ENCODE measurements at regions not wholly inside any gene's neighbourhood (a gene's known extent, or its start where the extent isn't known, plus 50 kb on each side); places are given as distances from the start of the nearest gene placed in this dataset.

- peak; percentile 5 to 51 (median 25) for DNase-seq
Measured at GRCh38 chr4:107153228-107153627, 117.1 kb upstream of the DKK2 start.

- no peak for DNase-seq
Measured at GRCh38 chr4:107151173-107151572, 115.1 kb upstream of the DKK2 start.

GRCh38 chr4:107148904-107149303 is 112.8 kb upstream of the DKK2 start:
- no peak for DNase-seq

- DNase-seq, result no peak
Measured at GRCh38 chr4:107147873-107148272, 111.8 kb upstream of the DKK2 start.

DNA sequence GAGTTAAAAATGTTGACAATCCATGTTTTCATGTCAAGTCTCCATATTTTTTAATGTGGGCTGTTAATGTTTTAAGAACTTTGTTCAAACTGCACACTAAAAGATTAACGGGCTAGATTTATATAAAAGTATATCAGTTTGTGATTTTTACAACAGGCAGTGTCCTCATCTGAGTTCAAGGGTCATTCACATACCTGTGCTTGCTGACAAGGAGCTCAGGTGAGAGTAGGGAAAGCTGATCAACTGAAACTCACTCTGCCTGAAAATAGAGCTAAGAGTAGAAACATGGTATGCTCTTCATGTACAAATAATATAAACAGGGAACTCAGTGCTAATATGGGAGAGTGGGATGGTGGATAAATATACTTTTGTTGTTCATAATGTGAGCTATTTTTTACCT is 102.3 kb upstream of the DKK2 start:
- no peak for DNase-seq

DNA sequence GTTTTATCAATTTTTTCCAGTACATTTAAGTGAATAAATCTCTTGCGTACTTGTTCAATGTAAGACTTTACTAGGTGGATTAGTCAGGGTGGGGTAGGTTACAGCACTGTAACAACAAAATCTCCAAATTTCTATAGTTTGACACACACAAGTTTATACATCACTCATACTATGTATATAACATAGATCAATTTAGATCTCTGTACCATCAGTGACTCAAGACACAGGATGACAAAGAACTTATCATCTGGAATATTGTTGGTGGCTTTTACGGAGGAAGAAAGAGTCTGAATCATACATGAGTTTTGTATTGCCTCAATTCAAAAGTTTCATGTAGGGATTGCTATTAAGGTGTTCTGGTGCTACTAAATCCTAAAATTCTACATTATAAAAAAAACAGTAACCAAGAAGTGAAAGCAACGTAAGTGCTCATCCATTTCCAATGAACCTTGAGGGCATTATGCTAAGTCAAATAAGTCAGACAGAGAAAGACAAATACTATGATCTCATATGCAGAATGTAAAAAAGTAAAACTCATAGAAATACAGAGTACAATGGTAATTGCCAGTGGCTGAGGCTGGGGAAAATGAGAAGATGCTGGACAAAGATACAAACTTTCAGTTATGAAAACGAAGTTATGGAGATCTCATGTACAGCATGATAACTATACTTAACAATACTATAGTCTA is 98.0 kb upstream of the DKK2 start:
- no peak for DNase-seq

DNA sequence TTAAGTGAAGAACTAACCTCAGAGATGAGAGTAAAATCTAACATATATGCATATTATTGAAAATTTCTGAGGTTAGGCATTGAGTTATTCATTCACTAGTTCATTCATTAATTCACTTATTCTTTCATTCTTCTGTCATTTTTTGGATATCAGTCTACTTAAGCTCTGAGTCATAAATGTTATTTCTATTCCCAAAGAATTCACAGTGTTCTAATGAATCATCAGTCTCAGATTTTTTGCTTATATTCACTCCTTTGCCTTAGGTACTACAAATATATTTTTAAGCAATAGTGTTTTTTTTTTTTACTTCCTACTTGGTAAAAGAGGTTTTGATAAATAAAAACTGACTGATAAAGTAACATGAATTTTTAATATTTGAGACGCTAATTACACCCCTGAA is 95.2 kb upstream of the DKK2 start:
- DNase-seq, result no peak

- DNase-seq, result no peak
Measured at GRCh38 chr4:107130157-107130556, 94.0 kb upstream of the DKK2 start.

DNA sequence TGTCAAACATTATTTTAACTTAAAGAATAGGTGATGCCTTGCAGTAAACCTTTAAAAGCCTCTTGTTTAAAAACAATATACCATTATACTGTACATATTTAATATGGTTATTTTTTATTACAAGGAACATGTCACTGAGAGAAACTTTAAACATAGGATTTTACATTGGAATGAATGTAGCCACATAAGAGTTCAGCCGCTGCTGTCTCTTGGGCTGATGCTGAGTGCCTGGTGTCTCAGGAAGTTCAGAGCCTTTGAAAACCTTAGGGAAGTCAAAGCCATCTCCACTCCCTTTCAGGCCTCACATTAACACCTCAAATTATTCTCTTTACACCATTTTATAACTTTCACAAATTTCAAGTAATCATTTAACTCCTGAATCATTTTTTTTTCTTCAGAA is 93.5 kb upstream of the DKK2 start:
- no peak for DNase-seq

- no peak for DNase-seq
Measured at GRCh38 chr4:107129076-107129475, 93.0 kb upstream of the DKK2 start.

GRCh38 chr4:107128116-107128515 is 92.0 kb upstream of the DKK2 start:
- DNase-seq, result no peak

GRCh38 chr4:107125496-107125895 is 89.4 kb upstream of the DKK2 start:
- DNase-seq, result no peak

DNA sequence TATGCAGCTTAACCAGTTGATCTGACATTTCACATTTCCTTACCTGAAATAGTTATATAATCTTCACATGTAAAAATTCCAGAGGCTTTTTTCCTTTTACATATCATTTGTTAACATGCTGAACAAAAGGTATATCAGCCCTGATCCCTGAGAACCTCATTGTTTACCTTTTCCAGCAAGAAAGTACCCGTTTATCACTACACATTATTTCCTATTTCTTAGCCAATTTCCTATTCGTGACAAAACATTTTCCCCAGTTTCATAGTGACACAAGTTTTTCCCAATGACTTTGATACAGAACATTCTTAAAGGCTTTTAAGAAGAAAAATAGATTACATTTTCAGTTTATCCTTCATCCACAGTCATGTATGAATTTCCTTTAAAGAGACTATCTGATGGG is 86.6 kb upstream of the DKK2 start:
- DNase-seq, result no peak

GRCh38 chr4:107120661-107121060 is 84.5 kb upstream of the DKK2 start:
- no peak for DNase-seq

DNA sequence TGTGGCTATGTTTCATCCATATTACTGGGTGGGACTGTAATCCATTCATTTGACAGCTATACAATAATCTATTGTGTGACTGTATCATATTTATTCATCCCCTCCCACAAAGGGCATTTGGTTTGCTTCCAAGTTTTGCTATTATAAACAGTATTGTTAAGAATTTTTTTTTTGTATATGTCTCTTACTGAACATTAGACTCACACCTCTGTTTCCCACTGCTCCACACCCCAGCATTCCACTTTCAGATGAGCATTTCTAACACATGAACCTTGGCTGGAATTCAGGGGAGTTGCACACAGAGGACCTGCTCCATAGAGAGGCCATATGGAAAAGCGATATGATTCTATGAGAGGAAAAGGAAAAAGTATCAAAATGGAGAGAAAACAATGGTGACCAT is 81.6 kb upstream of the DKK2 start:
- DNase-seq, result no peak

DNA sequence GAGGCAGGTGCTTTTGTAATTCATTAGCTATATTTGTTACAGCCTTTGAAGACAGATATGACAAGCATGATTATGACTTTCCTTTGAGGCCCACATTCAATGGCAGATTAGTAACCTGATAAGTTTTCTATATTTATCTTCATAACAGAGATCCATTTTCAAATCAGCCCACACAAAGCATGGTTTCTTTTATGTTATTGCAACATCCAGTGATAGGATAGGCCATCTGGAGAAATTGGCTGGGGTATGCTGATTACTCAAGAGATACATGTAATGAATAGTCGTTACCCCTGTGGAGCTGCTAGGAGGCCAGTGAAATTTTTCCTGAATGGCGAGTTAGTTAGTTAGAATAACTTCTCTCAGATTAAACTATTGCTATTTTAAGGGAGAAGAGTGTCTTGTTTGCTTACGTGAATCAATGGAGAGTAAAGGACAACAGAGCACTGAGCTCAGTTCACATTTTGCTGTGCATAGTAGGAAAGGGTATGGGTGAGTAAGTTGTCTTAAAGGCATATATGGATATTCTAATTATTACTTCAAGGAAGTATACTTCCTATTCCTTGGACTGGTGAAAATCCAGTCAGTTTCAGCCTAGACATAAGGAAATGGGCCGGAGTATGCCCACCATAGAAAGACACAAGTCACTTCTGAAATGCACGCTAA is 79.2 kb upstream of the DKK2 start:
- no peak for DNase-seq

DNA sequence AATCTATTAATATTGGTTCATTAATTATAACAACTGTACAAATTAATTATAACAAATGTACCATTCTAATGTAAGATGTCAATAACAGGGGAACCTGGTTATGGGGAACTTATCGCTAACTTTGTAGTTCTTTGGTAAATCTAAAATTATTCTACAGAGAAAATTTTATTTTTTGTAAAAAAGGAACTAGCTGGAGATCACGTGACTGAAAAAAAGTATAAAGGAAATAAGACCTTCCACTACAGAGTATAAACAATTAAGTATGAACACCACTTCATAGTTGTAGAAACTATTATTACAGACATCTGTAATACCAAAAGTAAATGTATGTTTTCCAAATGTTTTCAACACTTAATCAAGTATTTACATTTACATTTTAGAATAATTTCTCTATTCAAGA is 77.9 kb upstream of the DKK2 start:
- DNase-seq, result peak in 1 of 4 experiments; percentile 1

- no peak for DNase-seq
Measured at GRCh38 chr4:107098401-107098800, 62.3 kb upstream of the DKK2 start.

GRCh38 chr4:107094976-107095375 is 58.9 kb upstream of the DKK2 start:
- no peak for DNase-seq

DNA sequence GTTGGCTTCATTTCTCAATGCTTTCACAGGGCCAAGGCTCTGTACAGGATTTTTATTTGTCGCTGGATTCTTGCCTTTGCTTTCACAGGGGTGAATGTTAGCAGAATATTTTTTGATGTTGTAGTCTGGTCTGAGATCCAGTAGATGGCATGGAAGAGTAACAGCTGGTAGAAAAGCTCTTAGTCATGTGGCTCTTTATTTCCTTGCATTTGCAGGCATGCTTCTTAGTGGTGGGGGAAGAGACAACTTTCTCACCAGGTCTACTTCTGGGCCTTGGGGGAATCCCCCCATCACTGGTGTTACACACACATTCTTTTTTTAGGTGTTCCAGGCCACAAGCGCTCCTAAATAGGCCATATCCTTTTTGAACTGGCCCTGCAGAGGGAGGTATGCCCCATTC is 58.2 kb upstream of the DKK2 start:
- peak in 1 of 4 experiments; percentile 9 for DNase-seq
